LNCaP clone FGC (cell line): ENCODE measurements at regions not wholly inside any gene's neighbourhood (a gene's known extent, or its start where the extent isn't known, plus 50 kb on each side); places are given as distances from the start of the nearest gene placed in this dataset.

Experiments
- DNase-seq: peaks from one replicate; pipeline ENCODE4 v3.0.0-alpha.2; 2011; ENCODE audit warnings: low read depth
- H3K4me3 ChIP-seq: 2 replicates; pipeline ENCODE4 v1.5.1; 2011; ENCODE audit warnings: mild to moderate bottlenecking, low read depth, low read length, control low read depth
- CTCF ChIP-seq: IDR thresholded peaks from 2 replicates; pipeline ENCODE4 v1.5.1; 2012; ENCODE audit warnings: mild to moderate bottlenecking; ENCODE audit not compliant: control insufficient read depth, insufficient read depth; ENCODE audit errors: extremely low read depth

- no peak overlapping the region for H3K4me3 ChIP-seq
- TF ChIP-seq CTCF = no peak
- no peak for DNase-seq
Observed at GRCh38 chr3:21042184-21042583, 708.8 kb downstream of the ZNF385D start.

- H3K4me3 ChIP-seq = no peak overlapping the region
- no peak for TF ChIP-seq CTCF
- DNase-seq = no peak
Observed at GRCh38 chr3:21041621-21042020, 709.4 kb downstream of the ZNF385D start.

- no peak for TF ChIP-seq CTCF
- no peak for DNase-seq
- no peak overlapping the region for H3K4me3 ChIP-seq
Observed at GRCh38 chr3:21036888-21037287, 714.1 kb downstream of the ZNF385D start.

- no peak for TF ChIP-seq CTCF
- no peak overlapping the region for H3K4me3 ChIP-seq
- DNase-seq = no peak
Observed at GRCh38 chr3:21028412-21028811, 722.6 kb downstream of the ZNF385D start.

- H3K4me3 ChIP-seq = no peak overlapping the region
- TF ChIP-seq CTCF = no peak
- no peak for DNase-seq
Observed at GRCh38 chr3:21024563-21024962, 726.4 kb downstream of the ZNF385D start.

GRCh38 chr3:21020681-21021080, 730.3 kb downstream of the ZNF385D start:
- no peak overlapping the region for H3K4me3 ChIP-seq
- no peak for DNase-seq
- no peak for TF ChIP-seq CTCF

GRCh38 chr3:21020043-21020442, 731.0 kb downstream of the ZNF385D start:
- DNase-seq = no peak
- no peak overlapping the region for H3K4me3 ChIP-seq
- no peak for TF ChIP-seq CTCF
